Fibroblast of skin of left quadriceps (primary cell): ENCODE measurements at regions not wholly inside any gene's neighbourhood (a gene's known extent, or its start where the extent isn't known, plus 50 kb on each side); places are given as distances from the start of the nearest gene placed in this dataset.

Experiments
- DNase-seq, 2 experiments: peaks; one replicate each; pipeline ENCODE4 v3.0.0-alpha.2; 2013; ENCODE audit warnings: low read depth in 2 of 2

DNA sequence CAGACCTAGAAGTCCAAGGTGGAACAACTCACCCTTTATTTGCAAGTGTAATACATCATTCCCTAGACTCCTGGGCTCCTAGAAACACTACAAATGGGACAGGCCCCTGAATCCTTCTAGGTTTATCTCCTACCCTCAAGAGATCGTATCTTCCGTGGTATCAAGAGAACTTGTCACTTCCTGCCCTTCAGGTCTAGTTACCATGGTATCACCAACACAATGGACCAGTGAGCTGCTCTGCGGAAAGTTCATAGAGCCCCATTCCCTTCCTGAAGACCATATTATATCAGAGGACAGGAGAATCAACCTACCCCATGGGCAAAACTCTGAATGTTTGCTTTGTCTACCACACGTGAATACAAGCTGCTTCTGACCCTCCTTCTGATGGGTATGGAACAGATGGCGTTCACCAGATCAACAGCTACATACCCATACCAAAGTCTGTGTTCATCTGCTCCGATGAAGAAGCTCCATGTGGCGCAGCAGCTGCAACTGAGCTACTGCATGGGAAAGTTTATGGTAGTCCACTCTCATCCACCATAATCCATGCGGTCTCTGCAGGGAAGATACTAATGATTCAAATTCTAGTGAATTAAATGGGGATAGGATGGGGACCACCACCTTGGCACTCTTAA lies 84.6 kb upstream of the KLF13 start:
- DNase-seq = no peak

DNA sequence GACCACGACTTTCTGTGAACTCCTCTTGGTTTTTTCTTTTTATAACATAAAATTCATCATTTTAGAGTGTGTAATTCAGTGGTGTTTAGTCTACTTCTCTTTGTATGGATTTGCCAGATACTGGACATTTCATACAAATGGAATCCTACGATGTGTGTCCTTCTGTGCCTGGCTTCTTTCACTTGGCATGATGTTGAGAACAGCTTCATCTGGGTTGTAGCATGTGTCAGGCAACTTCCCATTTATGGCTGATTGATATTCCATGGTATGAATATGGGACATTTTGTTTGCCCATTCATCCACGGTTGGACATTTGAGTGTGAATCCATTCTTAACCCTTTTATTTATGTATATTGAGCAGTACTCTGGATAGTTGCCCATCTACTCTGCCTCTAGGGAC lies 82.7 kb upstream of the KLF13 start:
- DNase-seq = no peak

DNA sequence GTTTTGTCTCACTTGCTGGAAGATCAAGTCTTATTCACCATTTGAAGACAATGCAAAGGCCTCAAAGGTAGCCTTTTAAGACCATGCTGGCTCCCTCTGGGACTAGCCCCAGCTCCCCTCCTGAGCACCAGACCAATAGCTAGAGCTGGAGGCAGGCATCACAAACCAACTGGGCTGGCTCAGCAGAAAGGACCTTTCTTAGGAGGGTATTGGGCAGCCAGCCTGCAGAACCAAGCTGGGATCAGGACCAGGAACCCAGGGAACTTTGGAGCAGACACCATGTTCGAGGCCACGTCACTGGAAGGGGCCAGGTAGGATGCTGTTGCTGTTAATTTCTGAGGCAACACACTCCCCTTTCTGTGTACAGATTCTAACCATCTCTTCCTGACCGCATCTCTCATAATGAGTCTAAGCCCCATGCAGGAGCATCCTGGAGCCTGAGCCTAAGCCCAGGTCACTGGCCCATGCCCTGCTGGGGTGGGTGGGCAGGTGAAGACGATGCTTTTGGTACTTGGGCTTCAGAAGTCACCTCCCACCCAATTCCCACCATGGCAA lies 81.4 kb upstream of the KLF13 start:
- DNase-seq = no peak

DNA sequence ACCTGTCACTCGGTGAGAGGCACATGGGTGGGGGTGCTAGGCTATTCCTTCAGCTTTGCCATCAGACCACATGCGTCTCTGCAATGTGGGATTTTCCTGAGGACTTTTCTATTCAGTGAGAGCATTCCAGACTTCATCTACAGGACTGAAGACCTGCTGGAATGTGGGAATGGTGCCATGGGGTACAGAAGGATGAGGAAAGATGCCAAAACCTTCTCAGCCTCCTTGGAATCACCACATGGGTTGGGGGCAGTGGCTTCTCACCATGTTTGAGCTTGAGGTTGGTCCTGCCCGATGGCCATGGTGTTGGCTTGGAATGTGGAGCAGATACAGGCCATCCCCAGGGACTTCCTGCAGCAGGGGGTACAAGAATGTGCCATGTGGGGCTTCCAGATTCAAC lies 80.9 kb upstream of the KLF13 start:
- no peak for DNase-seq

DNA sequence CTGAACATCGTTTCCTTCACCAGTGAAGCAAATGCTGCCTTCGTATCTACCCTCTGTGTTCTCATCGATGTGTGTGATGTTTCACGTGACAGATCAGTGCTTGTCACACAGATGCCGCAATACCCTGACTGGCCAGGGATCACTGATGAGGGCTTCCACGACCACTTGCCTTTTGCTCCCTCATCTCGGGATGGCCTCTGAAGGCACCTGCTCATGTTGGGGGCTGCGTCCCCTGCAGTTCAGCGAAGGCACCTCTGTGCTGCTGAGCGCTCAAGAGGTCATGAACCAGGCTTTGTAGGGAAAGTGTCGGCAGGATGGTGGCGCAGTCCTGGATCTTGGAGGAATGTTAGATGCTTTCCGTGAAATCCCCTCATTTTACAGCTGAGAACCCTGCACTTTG lies 79.2 kb upstream of the KLF13 start:
- DNase-seq = no peak

DNA sequence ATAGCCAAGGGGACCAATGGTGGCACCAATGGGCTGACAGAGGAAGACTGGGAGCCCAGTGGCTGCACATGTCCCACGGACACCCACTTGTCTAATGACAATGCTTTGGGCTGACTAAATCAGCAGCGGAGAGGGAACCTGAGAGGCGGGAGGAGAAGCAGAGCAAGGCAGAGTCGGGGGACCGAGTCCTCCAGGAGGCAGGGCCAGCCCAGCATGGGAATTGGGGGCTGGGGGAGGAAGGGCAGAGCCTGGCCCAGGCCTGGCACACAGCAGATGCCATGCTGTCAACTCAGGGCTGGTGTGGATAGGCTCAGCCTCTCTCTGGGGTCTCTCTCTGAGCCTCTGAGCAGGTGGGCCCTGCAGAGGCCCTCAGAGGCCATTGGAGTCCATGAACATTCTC lies 78.4 kb upstream of the KLF13 start:
- no peak for DNase-seq

DNA sequence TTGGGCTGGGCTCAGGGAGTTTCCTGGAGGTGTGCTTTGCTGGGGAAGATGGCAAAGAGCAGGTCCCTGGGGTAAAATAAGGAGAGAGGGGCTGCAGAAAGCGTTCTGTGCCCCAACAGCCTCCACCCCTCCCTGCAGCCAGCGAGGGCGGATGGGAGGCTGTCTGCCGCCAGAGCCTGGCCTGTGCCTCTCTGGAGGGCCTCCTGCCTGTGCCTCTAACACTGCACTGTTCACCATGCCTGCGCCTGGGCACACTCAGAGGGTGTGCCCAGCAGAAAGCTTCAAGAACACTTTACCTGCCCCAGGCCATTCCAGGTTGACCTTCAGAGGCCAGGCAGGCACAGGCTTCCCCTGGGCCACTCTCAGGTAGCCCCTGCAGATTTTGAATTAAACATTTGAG lies 77.7 kb upstream of the KLF13 start:
- no peak for DNase-seq

DNA sequence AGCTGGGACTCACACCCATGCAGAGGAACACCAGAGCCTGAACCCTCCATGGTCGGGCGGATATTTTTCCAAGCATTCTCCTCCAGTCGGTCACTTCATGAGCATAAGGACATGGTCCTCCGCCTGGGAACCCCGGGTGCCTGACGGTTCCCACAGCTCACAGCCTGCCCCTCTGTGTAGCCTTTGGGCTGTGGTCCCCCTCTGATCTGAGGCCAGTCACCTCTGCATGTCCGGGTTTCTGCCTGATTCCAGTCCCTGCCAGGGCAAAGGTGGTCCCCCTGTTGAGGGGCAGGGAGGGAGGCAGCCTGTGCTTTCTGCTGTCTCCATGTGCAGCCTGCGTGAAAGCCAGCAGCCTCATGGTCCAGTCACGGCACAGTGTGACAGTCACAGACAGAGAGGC lies 76.6 kb upstream of the KLF13 start:
- DNase-seq = no peak

DNA sequence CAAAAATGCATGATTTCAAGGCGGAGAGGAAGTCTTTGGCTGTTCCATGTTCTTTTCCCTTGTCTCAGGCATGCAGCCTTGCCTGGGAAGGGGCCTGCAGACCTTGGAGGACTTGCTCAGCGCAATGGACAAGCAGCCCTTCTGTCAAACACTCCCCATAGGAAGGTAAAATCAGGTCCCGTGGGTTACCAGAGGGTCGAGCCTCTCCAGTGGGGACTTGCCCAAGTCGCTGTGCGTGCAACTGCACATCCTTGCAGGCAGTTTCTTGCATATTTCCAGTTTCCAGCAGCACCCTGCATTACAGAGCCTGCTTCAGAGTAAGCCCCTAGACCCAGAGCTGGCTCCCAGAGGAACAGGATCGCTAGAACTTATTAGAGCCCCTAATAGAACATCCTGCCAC lies 75.5 kb upstream of the KLF13 start:
- no peak for DNase-seq

DNA sequence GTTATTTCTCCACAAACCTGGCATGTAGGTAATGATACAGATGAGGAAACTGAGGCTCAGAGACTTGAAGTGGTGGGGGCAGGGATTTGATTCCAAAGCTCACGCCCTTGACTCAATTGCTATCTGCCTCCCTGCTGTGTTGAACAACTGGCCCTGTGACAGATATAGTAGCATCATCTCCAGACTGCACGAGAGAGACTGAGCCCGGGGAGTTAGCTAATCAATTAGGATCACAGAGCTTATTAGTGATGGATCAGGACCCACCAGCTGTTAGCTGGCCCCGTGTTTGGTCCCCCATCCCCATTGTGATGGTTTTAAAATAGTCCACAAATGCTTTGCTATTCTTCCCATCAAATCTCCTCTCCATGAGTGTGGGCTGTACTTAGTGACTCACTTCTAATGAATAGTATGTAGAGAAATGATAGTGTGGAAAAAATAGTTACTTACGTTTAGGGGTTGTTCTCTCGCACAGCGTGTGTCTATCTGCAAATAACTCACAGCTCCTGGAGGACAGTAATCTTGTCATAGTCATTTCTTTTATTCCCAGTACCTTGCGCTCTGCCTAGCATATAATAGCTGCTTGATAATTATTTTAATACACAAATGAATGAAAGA lies 74.4 kb upstream of the KLF13 start:
- no peak for DNase-seq

DNA sequence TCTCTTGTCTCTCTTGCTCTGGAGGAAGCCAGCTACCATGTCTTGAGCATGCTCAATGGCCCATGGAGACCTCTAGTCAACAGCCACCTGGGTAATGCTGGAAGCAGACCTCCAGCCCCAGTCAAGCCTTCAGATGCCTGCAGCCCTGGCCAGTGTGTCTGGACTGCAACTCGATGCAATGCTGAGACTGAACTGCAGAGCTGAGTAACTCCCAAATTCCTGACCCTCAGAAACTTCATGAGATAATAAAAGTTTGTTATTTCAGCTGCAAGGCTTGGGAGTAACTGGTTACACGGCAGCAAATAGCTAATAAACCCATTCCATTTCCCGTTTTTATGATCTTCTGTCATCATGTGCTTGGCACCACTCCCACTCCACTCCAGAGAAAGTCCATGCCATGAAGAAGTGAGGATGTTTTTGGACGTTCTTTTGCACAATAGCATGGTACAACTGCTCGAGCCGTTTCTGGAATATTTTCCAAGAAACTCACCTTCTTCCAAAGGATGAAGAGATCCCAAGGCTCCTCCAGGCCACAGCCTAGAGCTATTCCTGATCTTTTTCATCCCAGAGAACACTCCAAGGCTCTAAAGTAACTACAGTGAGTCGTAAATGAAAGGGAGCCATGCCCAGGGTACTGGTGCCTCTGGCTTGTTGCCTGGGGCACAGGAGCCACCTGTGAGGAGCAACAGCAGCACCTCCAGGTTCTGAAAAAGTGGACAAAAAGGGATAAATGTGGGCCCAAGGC lies 72.0 kb upstream of the KLF13 start:
- peak; percentile 54 to 57 for DNase-seq

DNA sequence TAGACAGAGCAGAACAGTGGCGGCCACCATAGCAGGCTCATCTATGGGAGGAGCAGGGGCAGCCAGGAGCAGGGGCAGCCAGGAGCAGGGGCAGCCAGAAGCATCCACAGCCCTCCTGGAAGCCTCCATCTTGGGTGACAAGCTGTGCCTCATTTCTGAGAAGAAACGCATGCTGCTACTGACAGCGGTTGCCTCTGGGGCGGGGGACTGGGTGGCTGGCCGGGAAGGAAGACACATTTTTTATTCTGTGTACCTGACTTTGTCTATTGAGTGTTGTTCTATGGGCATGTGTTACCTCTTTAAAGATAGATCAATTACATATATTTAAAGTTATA lies 71.5 kb upstream of the KLF13 start:
- no peak for DNase-seq

DNA sequence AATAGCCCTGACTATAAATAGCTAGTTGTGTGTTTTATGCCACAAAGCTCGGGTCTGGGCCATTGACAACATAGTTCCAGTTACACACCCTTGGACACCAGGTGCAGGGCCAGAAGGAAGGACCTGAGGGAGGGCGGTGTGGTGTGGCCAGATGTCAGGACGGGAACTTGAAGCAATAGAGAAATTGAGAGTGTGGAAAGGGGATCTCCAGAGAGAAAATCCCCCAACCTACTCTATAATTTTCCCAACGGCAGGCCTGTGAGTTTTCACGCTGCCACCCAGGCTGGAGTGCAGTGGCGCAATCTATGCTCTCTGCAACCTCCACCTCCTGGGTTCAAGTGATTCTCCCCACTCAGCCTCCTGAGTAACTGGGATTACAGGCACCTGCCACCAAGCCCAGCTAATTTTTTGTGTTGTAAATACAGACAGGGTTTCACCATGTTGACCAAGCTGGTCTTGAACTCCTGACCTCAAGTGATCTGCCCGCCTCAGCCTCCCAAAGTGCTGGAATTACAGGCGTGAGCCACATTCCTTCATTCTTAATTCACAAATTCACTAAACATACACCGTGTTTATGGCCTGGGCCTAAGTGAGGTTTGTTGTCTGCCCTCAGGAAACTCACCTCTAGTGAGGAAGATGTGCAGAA lies 70.8 kb upstream of the KLF13 start:
- no peak for DNase-seq

DNA sequence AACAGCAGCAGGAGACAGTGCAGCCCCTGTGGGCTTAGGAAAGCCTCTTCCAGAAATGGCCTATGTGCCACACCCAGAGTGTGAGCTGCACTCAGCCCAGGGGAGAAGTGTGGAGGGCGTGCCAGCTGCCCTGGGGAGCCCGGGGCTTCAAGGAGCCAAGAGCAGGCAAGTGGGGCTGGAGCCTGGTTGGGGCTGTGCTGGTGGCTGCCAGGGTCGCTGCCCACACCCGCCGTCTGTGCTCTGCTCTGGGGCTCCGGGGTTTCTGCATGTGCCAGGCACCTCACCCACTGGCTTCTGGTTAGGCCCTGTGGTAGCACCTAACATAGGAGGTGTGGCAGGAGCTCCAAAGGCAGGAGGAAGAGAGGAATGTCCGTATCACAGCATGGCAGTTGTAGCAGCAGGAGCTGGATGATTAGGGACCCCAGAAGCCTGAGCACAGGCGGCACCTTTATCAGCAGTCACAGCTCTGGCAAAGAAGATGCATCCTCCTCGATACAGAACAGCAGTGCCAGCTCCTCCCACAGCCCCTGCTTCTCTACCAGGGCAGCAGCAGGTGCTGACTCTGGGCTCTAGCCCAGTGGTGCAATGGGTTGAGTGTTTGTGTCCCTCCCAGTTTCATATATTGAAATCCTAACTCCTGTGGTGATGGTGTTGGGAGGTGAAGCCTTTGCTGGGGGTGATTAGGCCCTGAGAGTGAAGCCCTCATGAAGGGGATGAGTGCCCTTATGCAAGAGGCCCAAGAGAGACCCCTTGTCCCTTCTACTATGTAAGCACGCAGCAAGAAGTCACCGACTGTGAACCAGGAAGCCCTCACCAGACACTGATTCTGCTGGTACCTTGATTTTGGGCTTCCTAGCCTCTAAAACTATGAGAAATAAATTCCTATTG lies 70.0 kb upstream of the KLF13 start:
- DNase-seq = no peak

DNA sequence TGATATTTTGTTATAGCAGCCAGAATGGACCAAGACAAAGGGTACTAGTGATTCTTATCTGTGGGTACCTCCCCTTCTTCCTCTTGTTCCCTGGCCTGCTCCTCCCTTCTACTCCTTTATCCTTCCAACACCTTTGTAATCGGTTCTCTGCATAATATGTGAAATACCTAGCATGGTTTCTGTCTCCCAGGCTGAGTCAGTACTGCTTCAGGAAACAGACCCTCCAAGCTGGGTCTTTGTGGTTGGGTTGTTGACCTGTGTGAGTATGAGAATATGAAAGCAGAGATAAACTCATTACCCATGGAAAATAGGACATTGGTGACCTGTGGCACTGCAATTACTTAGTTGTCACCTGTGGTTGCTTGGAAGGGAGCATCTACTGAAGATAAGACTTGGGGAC lies 69.3 kb upstream of the KLF13 start:
- no peak for DNase-seq

DNA sequence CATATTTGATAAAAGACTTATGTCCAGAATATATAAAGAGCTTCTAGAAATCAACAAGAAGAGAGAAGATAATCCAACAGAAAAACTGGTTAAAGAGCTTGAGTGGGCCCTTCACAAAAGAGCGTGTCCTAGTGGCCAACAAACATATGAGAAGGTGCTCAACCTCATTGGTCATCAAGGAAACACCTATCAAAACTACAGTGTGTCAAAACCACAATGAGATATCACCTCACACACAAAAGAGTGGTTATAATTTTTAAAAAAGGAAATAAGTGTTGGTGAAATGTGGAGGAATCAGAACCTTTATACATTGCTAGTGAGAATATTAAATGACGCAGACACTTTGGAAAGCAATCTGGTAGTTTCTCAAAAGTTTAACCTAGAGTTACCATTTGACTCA lies 68.4 kb upstream of the KLF13 start:
- DNase-seq = no peak

DNA sequence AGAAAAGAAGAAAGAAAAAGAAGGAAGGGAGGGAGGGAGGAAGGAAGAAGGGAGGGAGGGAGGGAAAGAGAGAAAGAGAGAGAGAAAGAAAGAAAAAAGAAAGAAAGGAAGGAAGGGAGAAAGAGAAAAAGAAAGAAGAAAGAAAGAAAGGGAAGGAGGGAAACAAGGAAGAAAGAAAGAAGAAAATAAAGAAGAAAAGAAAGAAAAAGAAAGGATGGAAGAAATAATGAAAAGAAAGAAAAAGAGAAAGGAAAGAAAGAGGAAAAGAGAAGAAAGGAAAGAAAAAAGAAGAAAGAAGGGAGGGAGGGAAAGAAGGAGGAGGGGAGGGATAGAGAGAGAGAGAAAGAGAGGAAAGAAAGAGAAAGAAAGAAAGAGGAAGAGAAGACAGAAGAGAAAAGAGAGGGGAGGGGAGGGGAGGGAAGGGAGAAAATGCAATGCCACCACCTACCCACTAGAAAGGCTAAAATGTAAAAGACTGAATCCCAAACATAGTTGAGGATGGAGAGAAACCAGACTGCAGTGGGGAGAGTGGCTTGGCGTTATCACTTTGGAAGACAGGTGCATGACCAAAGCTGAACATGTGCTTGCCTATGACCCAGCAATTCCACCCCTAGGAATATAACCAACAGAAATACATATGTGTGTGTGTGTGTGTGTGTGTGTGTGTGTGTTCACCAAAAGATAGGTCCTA lies 66.9 kb upstream of the KLF13 start:
- no peak for DNase-seq

DNA sequence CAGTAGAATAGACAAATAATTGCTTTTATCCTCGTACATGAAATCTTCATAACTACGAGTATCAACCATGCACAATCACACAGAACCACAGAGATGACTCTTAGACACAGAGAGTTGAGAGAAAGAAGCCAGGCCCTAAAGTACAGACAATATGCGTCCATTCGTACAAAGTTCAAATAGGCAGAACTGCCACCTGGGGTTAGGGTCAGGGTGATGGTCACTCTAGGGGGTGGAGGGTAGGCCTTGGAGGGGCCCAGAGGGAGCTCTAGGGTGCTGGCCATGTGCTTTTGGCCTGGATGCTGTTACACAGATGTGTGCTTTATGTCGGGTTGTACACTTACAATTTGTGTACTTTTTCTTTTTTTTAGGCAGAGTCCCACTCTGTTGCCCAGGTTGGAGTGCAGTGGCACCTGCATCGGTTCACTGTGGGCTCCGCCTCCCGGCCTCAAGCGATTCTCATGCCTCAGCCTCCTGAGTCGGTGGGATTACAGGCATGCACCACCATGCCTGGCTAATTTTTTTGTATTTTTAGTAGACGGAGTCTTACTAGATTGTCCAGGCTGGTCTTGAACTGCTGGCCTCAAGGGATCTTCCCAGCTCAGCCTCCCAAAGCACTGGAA lies 65.9 kb upstream of the KLF13 start:
- no peak for DNase-seq

DNA sequence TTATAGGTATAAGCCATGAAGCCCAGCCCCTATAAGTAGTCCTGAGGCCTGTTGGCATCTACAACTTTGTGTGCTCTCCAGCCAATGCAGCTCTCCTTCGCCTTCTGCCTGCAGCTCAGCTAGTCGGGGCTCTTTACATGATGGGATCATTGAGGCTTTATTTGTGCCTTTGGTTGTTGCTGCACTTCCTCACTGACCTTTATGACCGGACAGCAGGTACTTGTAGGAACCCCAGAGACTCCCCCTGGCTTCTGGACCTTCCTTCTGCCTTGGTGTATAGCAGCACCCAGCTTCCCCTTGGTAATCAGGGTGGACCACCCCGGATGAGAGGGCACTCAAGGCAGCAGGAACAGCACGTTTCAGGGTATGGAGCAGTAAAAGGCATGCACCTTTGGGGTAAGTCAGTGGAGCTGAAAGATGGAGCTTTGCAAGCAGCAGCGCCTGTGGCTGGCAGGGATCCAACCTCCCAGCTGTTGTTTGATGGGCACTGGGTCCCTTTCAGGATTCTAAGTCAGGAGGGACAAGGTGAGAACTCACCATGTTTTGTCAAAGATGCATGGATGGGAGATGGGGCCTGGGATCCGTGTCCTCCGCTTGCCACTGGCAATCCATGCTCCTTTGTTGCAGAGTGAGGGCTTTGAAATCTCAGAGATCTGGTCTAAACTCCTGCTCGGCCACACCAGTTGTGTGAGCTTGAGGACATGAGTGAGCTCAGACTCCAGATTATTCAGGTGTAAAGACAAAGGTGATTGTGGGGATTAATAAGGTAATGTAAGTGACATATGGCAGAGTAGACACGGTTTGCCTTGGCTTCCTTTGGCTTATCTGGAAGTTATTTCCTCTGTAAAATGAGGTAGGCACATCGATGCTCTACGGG lies 65.1 kb upstream of the KLF13 start:
- no peak for DNase-seq

DNA sequence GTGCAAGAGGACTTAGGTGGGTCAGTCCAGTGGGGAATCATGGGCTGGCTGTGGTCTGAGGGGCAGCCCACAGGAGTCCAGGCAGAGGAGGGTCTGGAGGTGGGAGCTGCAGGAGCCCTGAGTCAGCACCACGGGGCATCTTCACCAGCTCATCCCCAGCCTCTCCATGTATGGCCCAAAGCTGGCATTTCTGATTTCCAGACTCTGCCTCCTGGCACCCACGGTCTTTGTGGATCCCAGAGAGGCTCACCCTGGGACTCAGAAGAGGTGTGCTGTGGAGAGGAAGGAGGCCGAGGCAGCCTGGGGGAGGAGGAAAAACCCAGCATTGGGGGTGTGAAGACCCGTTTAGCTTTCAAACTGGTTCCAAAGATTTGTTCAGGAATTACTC lies 64.5 kb upstream of the KLF13 start:
- DNase-seq = no peak
